GM12878 (cell line): ENCODE measurements at regions not wholly inside any gene's neighbourhood (a gene's known extent, or its start where the extent isn't known, plus 50 kb on each side); places are given as distances from the start of the nearest gene placed in this dataset.

Experiments used
- CBX5 ChIP-seq: sonication (generic); IDR thresholded peaks from 2 replicates; pipeline ENCODE4 v1.6.1; 2016; ENCODE audit warnings: low read depth, moderate library complexity, mild to moderate bottlenecking, inconsistent platforms
- CHD4 ChIP-seq: fragments of 200-600 bp; sonication (generic); IDR thresholded peaks from 2 replicates; pipeline ENCODE4 v1.6.1; 2016; ENCODE audit warnings: mild to moderate bottlenecking
- EP300 ChIP-seq, 2 experiments: fragments of 150-350 bp in 1 of 2; IDR thresholded peaks; 2 replicates each; pipeline ENCODE4 v1.6.1; 2011 to 2012; ENCODE audit warnings: low read depth in 2 of 2, low read length in 2 of 2, borderline replicate concordance in 1 of 2, improper control_type of control experiment in 1 of 2, inconsistent platforms in 1 of 2; ENCODE audit not compliant: control insufficient read depth in 1 of 2
- FOS ChIP-seq: IDR thresholded peaks from 3 replicates; pipeline ENCODE4 v1.6.1; 2011; ENCODE audit warnings: borderline replicate concordance; ENCODE audit not compliant: insufficient read length; ENCODE audit errors: extremely low read depth
- TF ChIP-seq, protein P1 (sequence below), 3 experiments: IDR thresholded peaks in 2 of 3; conservative IDR thresholded peaks in 1 of 3; 2 replicates each; pipeline ENCODE4 v1.5.1; 2011; ENCODE audit warnings: low read depth in 3 of 3, low read length in 3 of 3, mild to moderate bottlenecking in 3 of 3, control low read depth in 2 of 3, moderate library complexity in 2 of 3, inconsistent platforms in 1 of 3, mixed read lengths in 1 of 3; ENCODE audit not compliant: control insufficient read depth in 2 of 3, insufficient read depth in 1 of 3; ENCODE audit errors: extremely low read depth in 1 of 3

DNA sequence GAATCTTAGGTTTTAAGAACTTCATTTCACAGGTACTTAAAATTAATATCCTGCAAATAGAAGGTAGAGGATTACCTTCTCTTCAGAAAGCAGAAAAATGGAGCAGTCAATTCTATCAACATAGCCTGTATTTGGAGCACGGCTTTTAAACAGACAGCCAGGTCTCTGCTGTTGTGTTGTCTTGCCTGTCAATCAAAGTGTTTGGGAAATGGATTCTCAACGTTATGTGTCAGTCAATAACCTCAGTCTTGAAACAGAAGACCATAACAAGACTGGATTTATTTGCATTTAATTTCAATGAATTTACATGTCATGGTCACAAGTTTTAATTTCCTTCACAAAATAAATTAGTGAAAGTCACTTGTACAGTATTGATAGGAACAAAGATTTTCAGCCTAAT, 51.9 kb upstream of the KRR1 start:
- TF ChIP-seq EP300 (IDR thresholded peaks at IDR 0.05; ENCODE audit: borderline replicate concordance in 1 of 2, control insufficient read depth in 1 of 2, low read depth in 2 of 2, low read length in 2 of 2) (no peak), CBX5 (no peak), CHD4 (no peak), FOS (no peak)
- TF ChIP-seq, protein P1, sequence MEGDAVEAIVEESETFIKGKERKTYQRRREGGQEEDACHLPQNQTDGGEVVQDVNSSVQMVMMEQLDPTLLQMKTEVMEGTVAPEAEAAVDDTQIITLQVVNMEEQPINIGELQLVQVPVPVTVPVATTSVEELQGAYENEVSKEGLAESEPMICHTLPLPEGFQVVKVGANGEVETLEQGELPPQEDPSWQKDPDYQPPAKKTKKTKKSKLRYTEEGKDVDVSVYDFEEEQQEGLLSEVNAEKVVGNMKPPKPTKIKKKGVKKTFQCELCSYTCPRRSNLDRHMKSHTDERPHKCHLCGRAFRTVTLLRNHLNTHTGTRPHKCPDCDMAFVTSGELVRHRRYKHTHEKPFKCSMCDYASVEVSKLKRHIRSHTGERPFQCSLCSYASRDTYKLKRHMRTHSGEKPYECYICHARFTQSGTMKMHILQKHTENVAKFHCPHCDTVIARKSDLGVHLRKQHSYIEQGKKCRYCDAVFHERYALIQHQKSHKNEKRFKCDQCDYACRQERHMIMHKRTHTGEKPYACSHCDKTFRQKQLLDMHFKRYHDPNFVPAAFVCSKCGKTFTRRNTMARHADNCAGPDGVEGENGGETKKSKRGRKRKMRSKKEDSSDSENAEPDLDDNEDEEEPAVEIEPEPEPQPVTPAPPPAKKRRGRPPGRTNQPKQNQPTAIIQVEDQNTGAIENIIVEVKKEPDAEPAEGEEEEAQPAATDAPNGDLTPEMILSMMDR (IDR thresholded peaks at IDR 0.05 in 2 of 3, conservative IDR thresholded peaks at IDR 0.05 in 1 of 3; ENCODE audit: control insufficient read depth in 2 of 3, extremely low read depth in 1 of 3, insufficient read depth in 1 of 3, low read depth in 3 of 3, low read length in 3 of 3) = no peak
